ENCODE measurements at regions not wholly inside any gene's neighbourhood (a gene's known extent, or its start where the extent isn't known, plus 50 kb on each side); places are given as distances from the start of the nearest gene placed in this dataset.

GRCh38 chr4:107166181-107166580, 130.1 kb upstream of the DKK2 start:
- TF ChIP-seq CTCF (IDR thresholded peaks at IDR 0.05; ENCODE audit: insufficient read depth, low read length, poor library complexity, severe bottlenecking) (no peak), EZH2phosphoT487 (conservative IDR thresholded peaks at IDR 0.05; ENCODE audit: low read length) (no peak)

All from SU-DHL-6 (cell line).